T-helper 2 cell (primary cell): ENCODE measurements at regions not wholly inside any gene's neighbourhood (a gene's known extent, or its start where the extent isn't known, plus 50 kb on each side); places are given as distances from the start of the nearest gene placed in this dataset.
"Not testable (repeated sequence)": the region's sequence is repeated elsewhere in the genome, so short reads cannot be mapped to it uniquely, and the experiment has no call there.

Experiments used
- DNase-seq, 5 experiments: peaks; one replicate each; pipeline versions ENCODE4 v3.0.0 to v3.0.0-alpha.2; 2012 to 2022

- DNase-seq, result no peak
Observed at GRCh38 chr2:126952216-126952615, 53.5 kb downstream of the TEX51 start.

GRCh38 chr2:126953483-126953882 lies 54.8 kb downstream of the TEX51 start:
- no peak for DNase-seq

DNA sequence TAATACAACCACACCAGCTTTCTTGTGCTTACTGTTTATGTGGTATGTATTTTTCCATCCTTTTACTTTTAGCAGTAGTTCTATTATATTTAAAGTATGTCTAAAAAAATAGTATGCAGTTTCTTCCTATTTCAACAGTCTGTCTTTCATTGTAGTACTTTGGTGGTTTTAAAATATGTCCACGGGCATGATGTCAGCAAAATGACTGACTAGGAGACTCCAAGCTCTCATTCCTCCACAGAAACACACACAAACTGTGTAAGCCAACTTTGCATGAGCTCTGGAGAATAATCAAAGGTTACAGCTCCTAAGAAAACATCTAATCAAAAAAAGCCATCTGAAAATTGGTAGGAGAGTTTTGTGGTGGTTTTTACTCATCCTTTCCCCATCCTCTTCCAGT lies 56.1 kb downstream of the TEX51 start:
- DNase-seq, result no peak

- DNase-seq, result not testable (repeated sequence)
Observed at GRCh38 chr2:126956773-126957172, 58.1 kb downstream of the TEX51 start.

GRCh38 chr2:126963390-126963789 lies 64.7 kb downstream of the TEX51 start:
- DNase-seq, result no peak

- DNase-seq, result no peak
Observed at GRCh38 chr2:126966601-126967000, 67.9 kb downstream of the TEX51 start.

GRCh38 chr2:126970583-126970982 lies 71.9 kb downstream of the TEX51 start:
- no peak for DNase-seq

DNA sequence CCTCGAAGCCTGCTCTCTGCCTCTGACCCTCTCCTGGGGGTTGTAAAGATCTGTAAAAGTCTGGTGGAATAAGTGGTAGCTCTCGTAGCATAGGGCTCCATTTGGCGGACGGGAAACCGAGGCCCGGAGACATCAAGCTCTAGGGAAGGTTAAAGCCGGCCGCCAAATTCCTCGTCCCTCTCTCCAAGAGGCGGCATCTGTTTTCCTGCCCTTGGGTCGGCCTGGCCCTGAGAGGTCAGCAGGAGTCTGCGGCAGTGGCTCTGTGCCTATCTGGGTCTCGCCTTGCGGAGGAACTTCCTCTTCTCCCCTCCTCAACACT lies 72.4 kb downstream of the TEX51 start:
- no peak for DNase-seq

DNA sequence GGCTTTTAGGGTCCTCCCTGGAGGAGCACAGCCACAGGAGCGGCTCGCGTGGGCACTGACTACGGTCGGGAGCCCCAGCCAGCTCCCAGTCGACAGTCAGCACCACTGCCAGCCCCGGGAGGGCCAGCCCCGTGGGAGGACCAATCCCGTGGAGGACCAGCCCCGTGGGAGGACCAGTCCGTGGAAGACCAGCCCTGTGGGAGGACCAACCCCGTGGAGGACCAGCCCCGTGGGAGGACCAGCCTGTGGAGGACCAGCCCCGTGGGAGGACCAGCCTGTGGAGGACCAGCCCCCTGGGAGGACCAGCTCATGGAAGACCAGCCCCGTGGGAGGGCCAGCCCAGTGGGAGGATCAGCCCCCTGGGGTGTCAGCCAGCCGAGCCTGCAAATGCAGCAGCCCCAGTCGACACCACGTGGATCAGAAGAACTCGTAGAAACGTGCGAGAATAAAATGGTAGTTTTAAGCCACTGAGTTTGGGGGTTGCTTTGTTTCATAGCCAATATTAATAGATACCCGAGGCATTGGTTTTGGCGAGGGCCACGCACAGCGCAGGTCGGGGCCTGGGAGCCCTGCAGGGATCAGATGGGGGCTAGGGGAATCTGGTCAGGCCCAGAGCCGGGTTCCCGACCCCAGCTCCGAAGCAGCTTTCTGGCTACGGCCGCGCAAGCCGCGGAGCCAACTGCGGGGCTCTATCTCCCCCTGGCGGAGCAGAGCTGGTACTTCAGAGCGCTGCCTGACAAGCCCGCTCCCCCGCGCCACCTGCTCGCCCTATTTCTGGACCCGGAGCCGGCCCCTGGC lies 73.0 kb downstream of the TEX51 start:
- peak; percentile 26 to 54 (median 42) for DNase-seq

DNA sequence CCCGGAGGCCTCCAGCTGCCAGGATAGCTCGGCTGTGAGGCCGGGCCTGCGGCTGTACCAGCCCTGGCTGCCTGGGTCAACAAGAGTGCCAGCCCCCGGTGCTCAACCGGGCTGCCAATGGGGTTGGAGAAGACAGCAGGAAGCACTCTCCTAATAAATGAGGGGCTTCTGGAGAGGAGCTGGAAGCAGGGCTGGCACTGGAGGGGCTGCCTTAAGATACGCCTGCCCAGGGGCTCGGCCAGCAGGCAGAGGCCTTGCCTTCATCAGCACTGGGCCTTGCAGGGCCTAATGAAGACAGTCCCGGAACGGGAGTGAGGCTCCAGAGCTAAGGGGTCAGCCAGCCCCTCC lies 73.6 kb downstream of the TEX51 start:
- no peak for DNase-seq

DNA sequence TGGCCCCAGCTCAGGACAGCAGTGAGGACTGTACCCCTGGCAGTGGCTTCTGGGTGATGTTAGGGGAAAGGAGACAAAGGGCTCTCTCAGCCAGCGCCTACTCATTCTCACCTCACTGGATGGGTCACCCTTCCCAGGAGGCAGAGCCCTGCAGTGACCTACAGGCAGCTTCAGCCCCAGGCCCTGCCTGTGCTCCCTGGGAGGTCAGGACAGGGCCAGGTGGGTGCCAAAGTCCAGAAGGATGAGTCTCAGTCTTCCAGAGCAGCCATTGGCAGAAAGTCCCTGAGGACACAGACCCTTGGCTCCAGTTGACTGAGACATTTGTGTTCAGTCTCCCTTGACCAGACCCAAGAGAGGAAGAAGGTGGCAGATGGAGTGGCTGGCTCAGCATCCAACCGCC lies 75.1 kb downstream of the TEX51 start:
- DNase-seq, result no peak

DNA sequence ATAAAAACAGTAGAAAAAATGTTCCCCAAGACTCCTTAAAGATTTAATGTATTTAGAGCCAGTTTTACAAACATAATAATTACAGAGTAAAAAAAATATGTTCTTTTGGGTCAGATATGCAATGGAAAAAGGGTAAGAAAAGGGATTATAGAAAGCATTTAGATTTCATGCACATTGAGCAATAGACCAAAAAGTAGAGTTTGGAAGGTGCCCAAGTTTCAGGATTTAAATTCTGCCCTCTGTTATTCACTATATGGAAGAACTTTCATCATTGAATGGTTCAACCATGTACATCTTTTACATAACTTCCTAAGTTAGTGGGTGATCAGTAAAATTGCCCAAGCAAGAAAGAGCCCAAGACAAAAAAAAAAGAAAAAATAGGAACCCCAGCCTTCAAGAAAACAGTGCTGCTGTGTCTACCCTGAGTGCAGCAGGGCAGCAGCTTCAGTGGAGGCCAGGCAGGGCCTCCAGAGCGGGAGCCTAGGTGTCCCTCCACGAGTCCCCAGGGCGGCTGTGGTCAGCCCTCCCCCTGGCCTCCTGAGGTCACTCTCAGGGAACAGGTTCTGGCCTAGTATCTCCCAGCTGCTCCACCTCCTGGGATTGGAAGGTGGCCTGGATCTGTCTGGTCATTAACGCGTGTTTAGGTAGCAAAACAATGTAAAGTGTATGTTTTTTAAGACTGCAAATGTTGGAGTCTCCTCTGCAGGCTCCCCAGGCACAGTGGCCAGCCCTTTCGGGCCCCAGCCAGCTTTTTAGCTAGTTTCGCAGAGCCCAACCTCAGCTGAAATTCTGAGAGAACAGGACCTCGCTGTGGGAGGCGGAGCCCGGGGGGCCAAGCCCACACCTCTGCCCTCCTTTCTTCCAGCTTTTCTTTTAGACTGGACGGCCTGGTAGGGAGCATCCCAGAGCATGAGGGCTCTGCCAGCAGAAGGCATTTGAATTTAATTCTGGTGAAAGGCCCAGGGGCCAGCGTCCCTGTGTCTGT lies 77.3 kb downstream of the TEX51 start:
- DNase-seq, result no peak

GRCh38 chr2:126976721-126977328 lies 78.1 kb downstream of the TEX51 start:
- no peak for DNase-seq

GRCh38 chr2:126978333-126978732 lies 79.6 kb downstream of the TEX51 start:
- peak in 1 of 5 experiments; percentile 5 for DNase-seq

DNA sequence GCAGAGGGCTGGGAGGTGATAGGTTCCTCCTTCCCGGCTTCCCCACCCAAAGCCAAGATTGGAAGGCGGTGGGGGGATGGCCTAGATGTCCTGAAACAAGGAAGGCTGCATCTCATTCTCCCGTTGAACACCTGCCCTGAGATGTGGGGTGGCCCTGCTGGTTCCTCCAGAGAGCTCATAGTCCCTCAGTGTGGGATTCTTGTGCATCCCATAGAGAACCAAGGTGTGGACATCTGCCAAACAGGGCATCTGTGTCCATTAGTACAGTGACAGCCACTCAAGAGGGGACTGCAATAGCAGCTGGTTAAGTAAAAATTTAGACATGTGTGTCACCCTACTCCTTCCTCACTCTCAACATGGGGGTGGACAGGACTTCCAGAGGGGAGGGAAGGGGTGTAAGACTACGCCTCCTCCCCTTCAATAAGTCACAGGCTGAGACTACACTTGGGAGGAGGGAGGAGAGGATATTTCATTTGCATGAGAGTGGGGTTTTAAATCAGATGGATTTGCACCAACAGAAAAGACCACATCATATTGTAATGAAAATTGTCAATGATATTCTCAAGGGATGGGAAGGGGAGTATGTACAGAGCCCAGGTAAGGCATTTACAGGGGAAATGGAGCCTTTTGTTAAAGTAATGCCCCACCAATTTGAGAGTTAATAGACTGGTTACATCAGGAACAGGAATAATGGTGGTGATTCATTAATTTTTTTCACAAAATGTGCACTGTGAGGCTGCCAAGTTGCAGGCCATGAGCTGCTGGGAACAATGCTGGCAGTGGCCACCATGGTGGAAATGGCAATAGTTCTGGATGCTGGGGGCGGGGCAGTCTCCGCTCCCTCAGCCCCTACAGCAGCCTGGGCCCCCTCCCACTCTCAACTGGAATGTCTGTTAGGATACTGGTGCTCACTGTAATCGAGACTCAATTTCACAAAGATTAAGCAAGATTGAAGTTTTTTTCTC lies 80.6 kb downstream of the TEX51 start:
- DNase-seq, result no peak

- DNase-seq, result no peak
Observed at GRCh38 chr2:126981476-126981875, 82.8 kb downstream of the TEX51 start.

DNA sequence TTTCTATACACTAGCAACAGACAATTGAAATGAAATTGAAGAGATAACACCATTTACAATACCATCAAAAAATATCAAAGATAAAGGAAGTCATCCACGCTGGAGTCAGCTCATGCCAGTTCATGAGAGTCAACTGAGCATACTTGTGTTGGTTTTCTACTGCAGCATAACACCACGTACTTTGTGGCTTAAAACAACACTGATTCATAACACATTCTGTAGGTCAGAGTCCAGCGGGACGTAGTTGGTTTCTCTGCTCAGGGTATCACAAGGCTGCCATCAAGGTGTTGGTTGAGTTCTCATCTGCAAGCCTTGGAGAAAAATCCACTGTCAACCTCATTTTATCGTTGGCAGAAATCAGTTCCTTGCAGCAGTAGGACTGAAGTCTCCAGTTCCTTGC lies 84.2 kb downstream of the TEX51 start:
- DNase-seq, result no peak

DNA sequence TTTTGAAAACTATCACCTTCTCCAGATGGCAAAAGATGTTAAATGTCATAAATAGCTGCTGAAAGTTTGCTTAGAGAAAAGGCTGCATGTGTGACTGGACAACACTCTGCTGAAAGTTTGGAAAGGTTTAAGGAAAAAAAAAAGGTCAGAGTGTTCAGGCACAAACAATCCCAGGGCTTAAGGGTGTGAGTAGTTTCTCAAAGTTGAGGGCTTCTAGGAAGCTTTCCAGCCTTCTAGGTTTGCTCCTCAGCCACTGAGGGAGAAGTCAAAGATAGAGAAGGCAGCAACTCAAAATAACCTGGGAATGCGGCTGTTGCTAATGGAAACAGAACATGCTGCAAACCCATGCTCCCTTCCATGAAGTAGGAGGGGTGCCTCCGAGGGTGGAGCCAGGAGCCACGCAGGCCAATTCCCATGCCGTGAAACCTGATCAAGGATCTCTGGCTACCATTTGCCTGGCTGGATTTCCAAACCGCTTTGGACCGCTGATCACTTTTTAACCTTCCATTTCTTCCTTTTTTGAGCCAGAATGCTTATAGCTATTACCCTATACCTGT lies 88.0 kb downstream of the TEX51 start:
- DNase-seq, result no peak

GRCh38 chr2:126988482-126988881 lies 89.8 kb downstream of the TEX51 start:
- DNase-seq, result no peak

- not testable (repeated sequence) for DNase-seq
Observed at GRCh38 chr2:126989064-126989463, 90.4 kb downstream of the TEX51 start.

DNA sequence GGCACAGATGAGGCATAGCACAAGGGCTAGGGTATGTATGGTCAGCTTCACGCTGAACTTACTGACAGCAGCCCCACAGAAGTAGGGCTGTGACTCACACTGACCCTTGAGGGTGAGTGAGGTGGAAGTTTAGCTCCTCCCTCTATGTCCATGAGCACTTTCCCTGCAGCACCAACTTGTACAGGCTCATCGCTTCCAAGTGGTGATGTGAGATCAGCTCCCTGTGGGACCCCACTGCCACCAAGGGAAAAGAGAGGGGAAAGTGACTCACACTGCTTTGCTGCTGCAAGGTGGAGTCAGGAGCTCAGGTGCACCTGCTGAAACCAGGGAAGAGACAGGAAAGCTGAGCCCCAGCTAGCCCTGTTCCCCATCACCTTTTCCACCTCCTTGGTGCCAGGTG lies 91.5 kb downstream of the TEX51 start:
- DNase-seq, result no peak
